Duodenal mucosa (tissue), 2 donors: ENCODE measurements at regions not wholly inside any gene's neighbourhood (a gene's known extent, or its start where the extent isn't known, plus 50 kb on each side); places are given as distances from the start of the nearest gene placed in this dataset.
"Not testable (repeated sequence)": the region's sequence is repeated elsewhere in the genome, so short reads cannot be mapped to it uniquely, and the experiment has no call there.

Experiments used
- H3K27ac ChIP-seq: one replicate; pipeline ENCODE4 v1.7.0; 2013; ENCODE audit warnings: low read depth, low read length
- H3K27me3 ChIP-seq, 2 donors: one replicate each; pipeline ENCODE4 v1.7.0; 2013; ENCODE audit warnings: low read length in 2 of 2, control low read depth in 1 of 2; ENCODE audit not compliant: insufficient read depth in 2 of 2, control insufficient read depth in 1 of 2
- H3K36me3 ChIP-seq, 2 donors: one replicate each; pipeline ENCODE4 v1.7.0; 2013; ENCODE audit warnings: low read length in 2 of 2, control low read depth in 1 of 2; ENCODE audit not compliant: insufficient read depth in 2 of 2, control insufficient read depth in 1 of 2
- H3K4me1 ChIP-seq, 2 donors: one replicate each; pipeline ENCODE4 v1.7.0; 2013; ENCODE audit warnings: low read length in 2 of 2, control low read depth in 1 of 2; ENCODE audit not compliant: insufficient read depth in 2 of 2, control insufficient read depth in 1 of 2
- H3K4me3 ChIP-seq, 2 donors: one replicate each; pipeline ENCODE4 v1.7.0; 2013; ENCODE audit warnings: low read length in 2 of 2, low read depth in 1 of 2
- H3K9ac ChIP-seq, 2 donors: one replicate each; pipeline ENCODE4 v1.7.0; 2013; ENCODE audit warnings: low read length in 2 of 2, low read depth in 1 of 2
- H3K9me3 ChIP-seq, 2 donors: one replicate each; pipeline ENCODE4 v1.7.0; 2013; ENCODE audit warnings: low read length in 2 of 2, control low read depth in 1 of 2; ENCODE audit not compliant: control insufficient read depth in 1 of 2

DNA sequence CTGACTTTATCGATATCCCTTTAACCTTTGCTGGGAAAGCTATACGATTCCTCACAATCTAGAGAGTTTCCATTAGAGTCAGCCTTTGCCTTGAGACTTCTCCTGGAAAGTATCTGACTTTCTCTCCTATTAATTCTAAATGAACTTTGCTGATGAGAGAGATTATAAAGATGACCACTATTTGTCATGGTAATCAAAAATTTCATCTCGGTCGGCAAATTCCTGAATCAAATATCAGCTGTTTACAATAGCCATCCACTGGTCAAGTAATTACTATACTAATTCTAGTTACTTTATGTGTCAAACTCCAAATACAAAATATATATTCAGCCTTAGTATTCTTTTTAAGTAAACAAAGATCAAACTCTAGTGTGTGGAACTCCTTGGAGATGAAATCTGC is 164.4 kb upstream of the ITGA1 start:
- Histone ChIP-seq H3K27ac (no peak overlapping the region), H3K4me1 (no peaks in the 10 kb centered on the region), H3K9ac (no peak overlapping the region), H3K36me3 (no peaks in the 10 kb centered on the region), H3K9me3 (no peaks in the 10 kb centered on the region), H3K4me3 (no peak overlapping the region), H3K27me3 (no peaks in the 10 kb centered on the region)

DNA sequence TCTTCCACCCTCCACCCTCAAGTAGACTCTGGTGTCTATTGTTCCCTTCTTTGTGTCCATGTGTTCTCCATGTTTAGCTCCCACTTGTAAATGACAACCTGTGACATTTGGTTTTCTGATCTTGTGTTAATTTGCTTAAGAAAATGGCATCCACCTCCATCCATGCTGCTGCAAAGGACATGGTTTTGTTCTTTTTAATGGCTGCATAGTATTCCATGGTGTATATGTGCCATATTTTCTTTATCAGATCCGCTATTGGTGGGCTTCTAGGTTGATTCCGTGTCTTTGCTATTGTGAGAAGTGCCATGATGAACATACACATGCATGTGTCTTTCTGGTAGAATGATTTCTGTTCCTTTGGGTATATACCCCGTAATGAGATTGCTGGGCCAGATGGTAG is 163.4 kb upstream of the ITGA1 start:
- Histone ChIP-seq H3K27ac (no peak overlapping the region), H3K36me3 (no peaks in the 10 kb centered on the region), H3K9me3 (no peaks in the 10 kb centered on the region), H3K4me3 (no peak overlapping the region), H3K27me3 (no peaks in the 10 kb centered on the region), H3K9ac (no peak overlapping the region), H3K4me1 (no peaks in the 10 kb centered on the region)

DNA sequence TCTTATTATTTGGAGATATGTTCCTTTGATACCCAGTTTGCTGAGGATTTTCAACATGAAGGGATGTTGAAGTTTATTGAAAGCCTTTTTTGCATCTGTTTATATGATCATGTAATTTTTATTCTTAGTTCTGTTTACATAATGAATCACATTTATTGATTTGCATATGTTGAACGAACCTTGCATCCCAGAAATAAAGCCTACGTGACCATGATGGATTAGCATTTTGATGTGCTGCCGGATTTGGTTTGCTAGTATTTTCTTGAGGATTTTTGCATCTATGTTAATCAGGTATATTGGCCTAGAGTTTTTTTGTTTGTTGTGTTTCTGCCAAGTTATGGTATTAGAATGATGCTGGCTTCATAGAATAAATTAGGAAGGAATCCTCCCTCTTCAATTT is 161.4 kb upstream of the ITGA1 start:
- Histone ChIP-seq H3K27me3 (no peaks in the 10 kb centered on the region), H3K4me3 (no peak overlapping the region), H3K4me1 (no peaks in the 10 kb centered on the region), H3K27ac (no peak overlapping the region), H3K36me3 (no peaks in the 10 kb centered on the region), H3K9ac (no peak overlapping the region), H3K9me3 (no peaks in the 10 kb centered on the region)

DNA sequence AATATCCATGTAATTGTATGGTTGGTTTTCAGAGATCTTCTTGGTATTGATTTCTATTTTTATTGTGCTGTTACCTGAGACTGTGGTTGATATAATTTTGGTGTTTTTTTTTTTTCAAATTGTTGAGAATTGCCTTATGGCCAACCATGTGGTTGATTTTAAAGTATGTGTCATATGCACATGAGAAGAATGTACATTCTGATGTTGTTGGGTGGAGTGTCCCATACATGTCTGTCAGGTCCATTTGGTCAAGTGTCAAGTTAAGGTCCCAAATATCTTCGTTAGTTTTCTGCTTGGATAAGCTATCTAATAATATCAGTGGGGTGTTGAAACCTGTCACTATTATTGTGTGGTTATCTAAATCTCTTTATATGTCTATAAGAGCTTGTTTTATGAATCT is 160.0 kb upstream of the ITGA1 start:
- no peak overlapping the region for H3K9ac ChIP-seq
- no peaks in the 10 kb centered on the region for H3K36me3 ChIP-seq
- H3K27me3 ChIP-seq, result no peaks in the 10 kb centered on the region
- no peaks in the 10 kb centered on the region for H3K4me1 ChIP-seq
- no peak overlapping the region for H3K4me3 ChIP-seq
- H3K27ac ChIP-seq, result no peak overlapping the region
- no peaks in the 10 kb centered on the region for H3K9me3 ChIP-seq

DNA sequence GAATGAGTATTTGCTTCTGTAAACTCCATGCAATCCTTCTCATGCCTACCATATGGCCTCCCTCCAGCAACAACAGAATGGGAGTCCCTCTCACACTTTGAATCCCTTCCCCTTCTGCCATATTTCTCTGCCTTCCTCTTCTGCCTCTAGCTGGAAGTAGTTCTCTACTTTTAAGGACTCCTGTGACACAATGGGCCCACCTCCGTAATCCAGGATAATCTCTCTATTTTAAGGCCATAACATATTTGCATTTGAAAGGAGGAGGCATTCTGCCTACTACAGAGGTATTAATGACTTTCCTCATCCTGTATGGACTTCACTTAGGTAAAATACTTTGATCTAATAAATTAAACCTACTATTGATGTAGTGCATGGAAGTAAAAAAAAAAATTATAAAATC is 155.4 kb upstream of the ITGA1 start:
- Histone ChIP-seq H3K27me3 (no peaks in the 10 kb centered on the region), H3K4me1 (no peaks in the 10 kb centered on the region), H3K36me3 (no peaks in the 10 kb centered on the region), H3K27ac (no peak overlapping the region), H3K4me3 (no peak overlapping the region), H3K9ac (no peak overlapping the region), H3K9me3 (no peaks in the 10 kb centered on the region)

DNA sequence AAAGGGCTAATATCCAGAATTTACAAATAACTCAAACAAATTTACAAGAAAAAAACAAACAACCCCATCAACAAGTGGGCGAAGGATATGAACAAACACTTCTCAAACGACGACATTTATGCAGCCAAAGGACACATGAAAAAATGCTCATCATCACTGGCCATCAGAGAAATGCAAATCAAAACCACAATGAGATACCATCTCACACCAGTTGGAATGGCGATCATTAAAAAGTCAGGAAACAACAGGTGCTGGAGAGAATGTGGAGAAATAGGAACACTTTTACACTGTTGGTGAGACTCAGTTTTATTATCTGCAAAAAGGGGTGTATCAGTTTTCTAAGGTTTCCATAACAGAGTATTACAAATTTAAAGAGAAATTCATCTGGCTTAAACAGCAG is 153.5 kb upstream of the ITGA1 start:
- H3K27ac ChIP-seq, H3K4me1 ChIP-seq, H3K36me3 ChIP-seq, H3K9ac ChIP-seq, H3K27me3 ChIP-seq, H3K4me3 ChIP-seq, H3K9me3 ChIP-seq: not testable (repeated sequence)

DNA sequence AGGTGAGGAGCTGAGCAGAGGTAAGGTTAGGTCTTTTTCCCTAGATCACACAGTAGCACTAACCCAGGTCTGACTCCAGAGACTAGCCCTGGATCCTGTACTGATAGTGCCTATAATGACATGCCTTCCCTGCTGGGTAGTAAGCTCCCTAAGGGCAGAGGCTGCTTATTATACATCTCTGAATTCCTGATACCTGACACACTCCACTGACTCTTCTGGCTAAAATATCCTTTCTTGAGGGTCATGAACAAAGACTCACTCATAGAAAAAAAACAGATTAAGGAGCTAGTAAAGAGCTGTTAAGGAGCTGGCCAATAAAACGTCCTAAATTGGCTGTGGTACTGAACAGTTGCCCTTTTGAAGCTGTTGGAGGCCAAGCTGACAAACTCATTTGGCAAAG is 149.0 kb upstream of the ITGA1 start:
- H3K27ac ChIP-seq, result no peak overlapping the region
- H3K36me3 ChIP-seq, result no peaks in the 10 kb centered on the region
- no peaks in the 10 kb centered on the region for H3K9me3 ChIP-seq
- no peak overlapping the region for H3K4me3 ChIP-seq
- no peaks in the 10 kb centered on the region for H3K27me3 ChIP-seq
- no peak overlapping the region for H3K9ac ChIP-seq
- H3K4me1 ChIP-seq, result no peaks in the 10 kb centered on the region

DNA sequence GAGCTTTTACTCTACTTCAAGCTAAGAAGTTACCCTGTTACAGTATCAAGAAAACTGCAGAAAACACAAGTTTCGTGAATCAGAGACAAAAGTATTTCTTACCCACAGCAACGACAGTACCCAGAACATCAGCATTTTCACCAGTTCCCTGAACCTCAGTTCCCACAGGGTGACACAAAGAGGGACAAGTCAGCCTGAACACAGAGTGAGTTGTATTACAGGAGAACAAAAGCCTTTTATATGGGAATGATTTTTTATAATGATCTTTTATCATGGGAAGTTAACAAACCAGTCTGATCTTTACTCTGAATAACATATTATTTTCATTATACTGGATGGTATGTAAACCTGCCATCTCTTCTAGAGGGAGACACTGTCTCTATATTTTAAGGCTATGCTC is 139.0 kb upstream of the ITGA1 start:
- Histone ChIP-seq H3K36me3 (no peaks in the 10 kb centered on the region), H3K9ac (no peak overlapping the region)

DNA sequence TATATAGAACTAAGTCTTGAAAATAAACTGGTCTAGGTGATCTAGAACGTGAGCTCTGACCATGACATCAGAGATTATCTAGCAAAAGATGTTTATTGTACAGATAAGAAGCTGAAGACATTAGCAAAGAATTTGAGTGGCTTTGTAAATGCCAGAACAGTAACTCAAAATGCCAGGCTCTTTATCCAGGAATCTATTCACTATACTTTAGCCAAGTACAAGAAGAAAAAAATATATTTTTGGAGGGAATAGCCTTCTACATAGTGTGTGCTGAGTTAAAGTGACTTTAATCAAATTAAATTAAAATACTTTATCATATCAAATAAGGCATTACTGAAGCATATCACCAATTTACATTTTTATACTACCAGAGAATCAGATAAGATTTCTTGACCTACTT is 132.6 kb upstream of the ITGA1 start:
- Histone ChIP-seq H3K9ac (no peak overlapping the region), H3K4me3 (no peak overlapping the region), H3K4me1 (no peaks in the 10 kb centered on the region), H3K27me3 (no peaks in the 10 kb centered on the region), H3K27ac (no peak overlapping the region), H3K36me3 (no peaks in the 10 kb centered on the region), H3K9me3 (no peaks in the 10 kb centered on the region)

More for the DNA sequence above, 139.0 kb upstream of the ITGA1 start:
- no peaks in the 10 kb centered on the region for H3K27me3 ChIP-seq
- H3K27ac ChIP-seq, result no peak overlapping the region
- peaks cover 3 to 5% of the 10 kb centered on the region in 2 donors for H3K9me3 ChIP-seq
- no peaks in the 10 kb centered on the region for H3K4me1 ChIP-seq
- H3K4me3 ChIP-seq, result no peak overlapping the region

DNA sequence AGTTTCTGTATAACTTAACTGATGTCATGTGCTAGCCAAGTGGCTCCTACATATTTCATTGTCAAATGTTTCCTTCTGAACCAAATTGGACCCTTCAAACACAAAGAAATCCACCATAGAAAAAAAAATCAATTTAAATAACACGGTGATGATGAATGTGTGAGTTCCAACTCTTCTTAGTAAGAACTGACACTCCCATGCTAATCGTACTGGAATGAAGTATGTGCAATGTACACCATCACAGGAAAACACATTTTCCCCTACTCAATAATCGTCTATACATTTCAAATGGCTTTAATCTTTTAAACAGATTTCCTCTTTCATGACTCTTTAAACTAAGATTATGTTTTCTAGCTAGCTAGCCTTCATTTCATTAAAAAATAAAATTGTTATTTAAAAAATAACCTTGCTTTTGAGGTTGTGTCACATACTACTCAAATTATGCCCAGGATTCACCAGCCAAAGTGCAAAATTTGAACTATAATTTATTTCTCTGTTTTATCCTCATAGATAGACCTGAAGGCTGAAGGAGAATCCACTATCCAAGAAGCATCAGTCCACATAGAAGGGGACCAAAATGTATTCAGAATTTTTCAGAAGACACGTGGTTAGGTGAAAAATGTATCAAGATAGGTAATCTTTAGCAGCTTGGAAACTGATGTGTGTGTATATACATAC is 131.0 kb upstream of the ITGA1 start:
- H3K9me3 ChIP-seq, result no peaks in the 10 kb centered on the region
- no peaks in the 10 kb centered on the region for H3K36me3 ChIP-seq
- H3K27me3 ChIP-seq, result no peaks in the 10 kb centered on the region
- H3K4me1 ChIP-seq, result no peaks in the 10 kb centered on the region
- H3K4me3 ChIP-seq, result no peak overlapping the region
- H3K9ac ChIP-seq, result no peak overlapping the region
- no peak overlapping the region for H3K27ac ChIP-seq

DNA sequence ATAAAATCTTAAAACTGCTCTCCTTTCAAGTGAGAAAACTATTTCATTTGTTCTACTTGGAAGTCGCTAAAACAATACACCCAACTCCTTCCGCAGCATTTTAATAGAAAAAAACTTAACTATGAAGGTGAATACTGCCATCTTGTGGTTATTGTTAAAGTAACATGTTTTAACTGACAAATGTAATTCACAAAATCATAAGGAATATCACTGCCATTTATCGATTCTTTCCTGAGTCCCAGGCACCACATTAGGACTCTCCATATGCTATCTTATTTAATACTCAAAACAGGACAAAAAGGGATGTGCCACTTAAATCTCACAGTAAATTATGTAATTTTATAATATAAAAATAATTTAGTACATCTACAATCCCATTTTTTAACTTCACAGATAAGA is 130.5 kb upstream of the ITGA1 start:
- H3K4me1 ChIP-seq, result no peaks in the 10 kb centered on the region
- H3K9ac ChIP-seq, result no peak overlapping the region
- no peaks in the 10 kb centered on the region for H3K36me3 ChIP-seq
- no peak overlapping the region for H3K27ac ChIP-seq
- no peaks in the 10 kb centered on the region for H3K9me3 ChIP-seq
- H3K4me3 ChIP-seq, result no peak overlapping the region
- H3K27me3 ChIP-seq, result no peaks in the 10 kb centered on the region
